ENCODE measurements at regions not wholly inside any gene's neighbourhood (a gene's known extent, or its start where the extent isn't known, plus 50 kb on each side); places are given as distances from the start of the nearest gene placed in this dataset.

DNA sequence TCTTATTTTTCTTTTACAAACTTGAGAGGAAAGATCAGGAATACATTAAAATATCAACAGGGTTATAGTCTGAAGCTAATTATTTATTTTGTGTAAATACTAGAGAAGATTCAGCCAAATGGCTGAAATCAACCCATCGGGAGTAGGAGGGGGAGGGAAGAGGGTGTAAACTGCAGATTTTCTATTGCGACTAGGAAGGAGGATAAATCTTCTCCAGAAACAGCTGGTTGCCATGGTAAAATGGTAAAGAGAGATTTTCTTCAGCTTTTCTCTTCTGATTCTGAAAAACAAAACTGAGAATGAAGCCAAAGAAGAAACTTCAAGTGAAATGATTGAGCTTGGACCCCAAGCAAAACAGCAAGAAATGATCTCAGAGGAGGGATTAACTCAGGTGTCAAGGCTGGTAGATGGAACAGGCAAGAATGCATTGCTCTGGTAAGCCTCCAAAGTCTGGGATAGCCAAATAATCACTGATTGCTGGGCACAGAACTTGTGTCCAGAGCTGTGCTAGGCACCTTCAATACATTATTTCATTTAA, 193.5 kb upstream of the SPTLC3 start:
- no peaks in the 10 kb centered on the region for H3K4me1 Mint-ChIP-seq (ENCODE audit: insufficient read depth, unreplicated experiment)
- H3K4me3 Mint-ChIP-seq (ENCODE audit: unreplicated experiment): no peak overlapping the region
- H3K27me3 Mint-ChIP-seq (ENCODE audit: insufficient read depth, unreplicated experiment): no peaks in the 10 kb centered on the region
- BruUV-seq (replicated peaks): no TSS peak
- H3K9me3 Mint-ChIP-seq (ENCODE audit: unreplicated experiment): peaks cover 5% of the 10 kb centered on the region
- ChIA-PET POLR2A (interaction anchor here (0.6 kb wide), 1 partner anchor 649 kb away, joined by 4 read pairs; no protein-coding TSS in a partner anchor), CTCF (interaction anchor here (0.5 to 1.4 kb wide), 6 partner anchors 9 to 1230 kb away, joined by 3 to 5 read pairs (median 4); no protein-coding TSS in a partner anchor)
- H3K27ac Mint-ChIP-seq (ENCODE audit: low read depth, unreplicated experiment): no peak overlapping the region
- TF ChIP-seq, protein P1, sequence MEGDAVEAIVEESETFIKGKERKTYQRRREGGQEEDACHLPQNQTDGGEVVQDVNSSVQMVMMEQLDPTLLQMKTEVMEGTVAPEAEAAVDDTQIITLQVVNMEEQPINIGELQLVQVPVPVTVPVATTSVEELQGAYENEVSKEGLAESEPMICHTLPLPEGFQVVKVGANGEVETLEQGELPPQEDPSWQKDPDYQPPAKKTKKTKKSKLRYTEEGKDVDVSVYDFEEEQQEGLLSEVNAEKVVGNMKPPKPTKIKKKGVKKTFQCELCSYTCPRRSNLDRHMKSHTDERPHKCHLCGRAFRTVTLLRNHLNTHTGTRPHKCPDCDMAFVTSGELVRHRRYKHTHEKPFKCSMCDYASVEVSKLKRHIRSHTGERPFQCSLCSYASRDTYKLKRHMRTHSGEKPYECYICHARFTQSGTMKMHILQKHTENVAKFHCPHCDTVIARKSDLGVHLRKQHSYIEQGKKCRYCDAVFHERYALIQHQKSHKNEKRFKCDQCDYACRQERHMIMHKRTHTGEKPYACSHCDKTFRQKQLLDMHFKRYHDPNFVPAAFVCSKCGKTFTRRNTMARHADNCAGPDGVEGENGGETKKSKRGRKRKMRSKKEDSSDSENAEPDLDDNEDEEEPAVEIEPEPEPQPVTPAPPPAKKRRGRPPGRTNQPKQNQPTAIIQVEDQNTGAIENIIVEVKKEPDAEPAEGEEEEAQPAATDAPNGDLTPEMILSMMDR (IDR thresholded peaks at IDR 0.05; ENCODE audit: unreplicated experiment): no peak
- DNase-seq (ENCODE audit: unreplicated experiment): no peak
- intact Hi-C loops (cut with micrococcal nuclease): no loop called here
- H3K36me3 Mint-ChIP-seq (ENCODE audit: insufficient read depth, unreplicated experiment): no peaks in the 10 kb centered on the region

DNA sequence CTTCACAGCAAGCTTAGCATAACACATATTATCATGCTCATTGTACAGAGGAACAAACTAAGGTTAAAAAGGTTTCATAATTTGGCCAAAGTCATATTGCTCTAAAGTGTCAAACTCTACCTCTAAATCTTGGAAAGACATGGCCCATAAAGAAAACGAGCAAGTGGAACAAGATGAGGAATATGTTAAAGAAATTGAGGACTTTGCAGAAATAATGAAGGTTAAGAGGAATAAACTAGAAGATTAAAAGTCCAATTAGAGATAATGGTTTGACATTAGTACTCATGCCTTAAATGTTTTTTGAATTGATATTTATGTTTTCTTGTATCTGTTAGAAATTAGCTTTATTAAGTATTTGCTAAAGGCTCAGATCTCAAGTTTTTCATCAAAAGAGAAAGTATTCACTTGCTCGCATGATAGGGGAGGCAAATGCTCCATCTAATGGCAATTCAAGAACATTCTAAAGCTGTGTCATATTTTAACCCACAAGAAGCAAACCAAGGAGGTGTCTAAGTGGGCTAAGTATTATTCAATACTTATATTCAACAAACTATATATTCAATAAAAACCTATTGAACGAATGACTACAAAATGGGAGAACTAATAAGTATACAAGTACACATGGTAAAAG, 192.9 kb upstream of the SPTLC3 start:
- no peak for DNase-seq (ENCODE audit: unreplicated experiment)
- CTCF ChIA-PET: interaction anchor here (0.5 to 1.4 kb wide), 6 partner anchors 9 to 1230 kb away, joined by 3 to 5 read pairs (median 4); no protein-coding TSS in a partner anchor
- POLR2A ChIA-PET: interaction anchor here (0.6 kb wide), 1 partner anchor 649 kb away, joined by 4 read pairs; no protein-coding TSS in a partner anchor
- no peak overlapping the region for H3K4me3 Mint-ChIP-seq (ENCODE audit: unreplicated experiment)
- intact Hi-C loops (cut with micrococcal nuclease): no loop called here
- H3K27me3 Mint-ChIP-seq (ENCODE audit: insufficient read depth, unreplicated experiment): no peaks in the 10 kb centered on the region
- no peak overlapping the region for H3K27ac Mint-ChIP-seq (ENCODE audit: low read depth, unreplicated experiment)
- no peaks in the 10 kb centered on the region for H3K4me1 Mint-ChIP-seq (ENCODE audit: insufficient read depth, unreplicated experiment)
- BruUV-seq (replicated peaks): no TSS peak
- H3K36me3 Mint-ChIP-seq (ENCODE audit: insufficient read depth, unreplicated experiment): no peaks in the 10 kb centered on the region
- no peaks in the 10 kb centered on the region for H3K9me3 Mint-ChIP-seq (ENCODE audit: unreplicated experiment)
- TF ChIP-seq, protein P1 (IDR thresholded peaks at IDR 0.05; ENCODE audit: unreplicated experiment): no peak

DNA sequence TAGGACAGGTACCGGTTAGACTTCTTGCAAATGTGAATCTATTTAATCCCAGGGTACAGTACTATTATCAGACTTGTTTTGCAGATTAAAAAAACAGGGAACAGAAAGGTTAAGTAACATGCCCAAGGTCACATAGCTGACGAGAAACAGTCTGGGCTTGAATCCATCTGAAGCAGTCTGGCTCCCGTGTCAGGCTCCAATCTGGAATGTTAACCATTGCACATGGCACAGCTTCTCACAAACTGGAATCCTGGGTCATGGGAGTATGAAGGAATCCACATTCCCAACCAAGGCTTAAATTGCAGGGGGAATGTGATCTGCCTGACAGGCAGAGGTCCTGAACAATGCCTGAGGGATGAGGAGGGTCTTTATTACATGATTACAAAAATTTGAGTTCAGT, 187.5 kb upstream of the SPTLC3 start:
- H3K4me3 Mint-ChIP-seq (ENCODE audit: unreplicated experiment): no peak overlapping the region
- H3K36me3 Mint-ChIP-seq (ENCODE audit: insufficient read depth, unreplicated experiment): no peaks in the 10 kb centered on the region
- DNase-seq (ENCODE audit: unreplicated experiment): no peak
- H3K9me3 Mint-ChIP-seq (ENCODE audit: unreplicated experiment): no peaks in the 10 kb centered on the region
- ChIA-PET CTCF (interaction anchor here (0.6 kb wide), 1 partner anchor 708 kb away, joined by 3 read pairs; no protein-coding TSS in a partner anchor), POLR2A (interaction anchor here (0.6 kb wide), 1 partner anchor 34 kb away, joined by 3 read pairs; no protein-coding TSS in a partner anchor)
- no peaks in the 10 kb centered on the region for H3K27me3 Mint-ChIP-seq (ENCODE audit: insufficient read depth, unreplicated experiment)
- no peak overlapping the region for H3K27ac Mint-ChIP-seq (ENCODE audit: low read depth, unreplicated experiment)
- TF ChIP-seq, protein P1 (IDR thresholded peaks at IDR 0.05; ENCODE audit: unreplicated experiment): no peak
- intact Hi-C loops (cut with micrococcal nuclease): no loop called here
- no TSS peak for BruUV-seq (replicated peaks)
- no peaks in the 10 kb centered on the region for H3K4me1 Mint-ChIP-seq (ENCODE audit: insufficient read depth, unreplicated experiment)

DNA sequence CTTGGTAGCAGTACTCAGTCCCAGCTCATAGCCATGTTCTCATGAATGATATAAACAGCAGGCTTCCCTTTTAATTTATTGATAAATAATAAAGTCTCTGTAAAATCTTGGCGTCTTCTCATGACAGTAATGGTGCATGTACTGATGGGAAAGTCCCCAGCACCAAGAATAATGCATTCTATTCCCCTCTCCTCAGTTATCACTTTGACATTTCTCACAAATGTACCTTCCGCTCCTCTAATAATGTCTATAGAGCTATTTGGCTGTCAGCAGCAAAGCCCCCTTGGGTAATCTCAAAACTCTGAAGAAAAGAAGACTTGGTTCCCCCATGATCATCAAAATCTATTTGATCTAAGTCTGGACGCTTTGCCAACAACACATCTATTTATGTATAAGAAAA, 185.0 kb upstream of the SPTLC3 start:
- CTCF ChIA-PET: interaction anchor here (1.7 kb wide), 1 partner anchor 15 kb away, joined by 5 read pairs; no protein-coding TSS in a partner anchor
- no peak for DNase-seq (ENCODE audit: unreplicated experiment)
- intact Hi-C loops (cut with micrococcal nuclease): no loop called here
- Mint-ChIP-seq H3K36me3 (ENCODE audit: insufficient read depth, unreplicated experiment) (no peaks in the 10 kb centered on the region), H3K4me1 (ENCODE audit: insufficient read depth, unreplicated experiment) (no peaks in the 10 kb centered on the region), H3K27ac (ENCODE audit: low read depth, unreplicated experiment) (no peak overlapping the region), H3K4me3 (ENCODE audit: unreplicated experiment) (no peak overlapping the region), H3K9me3 (ENCODE audit: unreplicated experiment) (no peaks in the 10 kb centered on the region), H3K27me3 (ENCODE audit: insufficient read depth, unreplicated experiment) (peaks cover 16% of the 10 kb centered on the region)
- TF ChIP-seq, protein P1 (IDR thresholded peaks at IDR 0.05; ENCODE audit: unreplicated experiment): no peak
- no TSS peak for BruUV-seq (replicated peaks)
- POLR2A ChIA-PET: interaction anchor here (0.5 kb wide), 1 partner anchor 65 kb away, joined by 3 read pairs; no protein-coding TSS in a partner anchor

Data from MCF 10A (cell line).